HUES6 (cell line): ENCODE measurements at regions not wholly inside any gene's neighbourhood (a gene's known extent, or its start where the extent isn't known, plus 50 kb on each side); places are given as distances from the start of the nearest gene placed in this dataset.

Experiments used
- H3K27ac ChIP-seq: 2 replicates; pipeline ENCODE4 v1.7.0; 2013; ENCODE audit warnings: low read depth, mild to moderate bottlenecking, low read length, inconsistent platforms
- H3K27me3 ChIP-seq: 2 replicates; pipeline ENCODE4 v1.6.1; 2013; ENCODE audit warnings: low read length; ENCODE audit not compliant: control insufficient read depth, insufficient read depth
- H3K36me3 ChIP-seq: 2 replicates; pipeline ENCODE4 v1.6.1; 2013; ENCODE audit warnings: low read length; ENCODE audit not compliant: control insufficient read depth, insufficient read depth
- H3K4me1 ChIP-seq: 2 replicates; pipeline ENCODE4 v1.6.1; 2013; ENCODE audit warnings: low read length; ENCODE audit not compliant: control insufficient read depth, insufficient read depth
- H3K4me3 ChIP-seq: 2 replicates; pipeline ENCODE4 v1.5.1; 2013; ENCODE audit warnings: low read depth, low read length
- H3K9ac ChIP-seq: one replicate; pipeline ENCODE4 v1.6.1; 2013; ENCODE audit warnings: mild to moderate bottlenecking, low read length
- H3K9me3 ChIP-seq: 2 replicates; pipeline ENCODE4 v1.6.1; 2013; ENCODE audit warnings: low read depth, low read length; ENCODE audit not compliant: control insufficient read depth, insufficient read depth

DNA sequence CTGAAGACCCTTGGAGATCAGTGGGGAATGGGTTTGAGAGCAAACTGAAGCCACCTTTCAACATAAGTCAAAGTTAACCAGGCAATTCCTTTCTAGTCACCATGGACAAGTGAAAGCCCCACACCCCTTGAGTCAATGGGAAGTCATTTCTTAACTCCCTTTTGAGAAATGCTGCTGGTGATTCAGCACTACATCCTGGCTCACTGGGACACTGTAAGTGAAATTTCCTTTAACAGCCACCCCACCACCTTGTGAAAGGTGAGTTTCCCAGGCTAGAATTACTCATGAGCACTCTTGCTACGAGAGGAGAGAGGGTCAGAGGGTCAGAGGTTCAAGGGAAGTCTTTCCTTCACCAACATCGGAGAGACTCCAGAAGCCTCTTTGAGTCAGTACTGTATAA, 93.3 kb upstream of the MARCKS start:
- no peak overlapping the region for H3K4me3 ChIP-seq
- H3K36me3 ChIP-seq = no peaks in the 10 kb centered on the region
- no peak overlapping the region for H3K27ac ChIP-seq
- no peak overlapping the region for H3K9ac ChIP-seq
- no peaks in the 10 kb centered on the region for H3K27me3 ChIP-seq
- no peaks in the 10 kb centered on the region for H3K9me3 ChIP-seq
- peaks cover 8% of the 10 kb centered on the region; the same call in 1 of the 2 replicates for H3K4me1 ChIP-seq

- H3K4me1 ChIP-seq = peaks cover 8% of the 10 kb centered on the region; the same call in 1 of the 2 replicates
- no peak overlapping the region for H3K9ac ChIP-seq
- no peaks in the 10 kb centered on the region for H3K36me3 ChIP-seq
- H3K27ac ChIP-seq = no peak overlapping the region
- no peak overlapping the region for H3K4me3 ChIP-seq
- no peaks in the 10 kb centered on the region for H3K27me3 ChIP-seq
- no peaks in the 10 kb centered on the region for H3K9me3 ChIP-seq
Observed at GRCh38 chr6:113765909-113766308, 91.2 kb upstream of the MARCKS start.

GRCh38 chr6:113767985-113768384, 89.2 kb upstream of the MARCKS start:
- Histone ChIP-seq H3K27ac (no peak overlapping the region), H3K36me3 (no peaks in the 10 kb centered on the region), H3K9ac (no peak overlapping the region), H3K9me3 (no peaks in the 10 kb centered on the region), H3K4me1 (peaks cover 4% of the 10 kb centered on the region; the same call in 1 of the 2 replicates), H3K27me3 (no peaks in the 10 kb centered on the region), H3K4me3 (no peak overlapping the region)

DNA sequence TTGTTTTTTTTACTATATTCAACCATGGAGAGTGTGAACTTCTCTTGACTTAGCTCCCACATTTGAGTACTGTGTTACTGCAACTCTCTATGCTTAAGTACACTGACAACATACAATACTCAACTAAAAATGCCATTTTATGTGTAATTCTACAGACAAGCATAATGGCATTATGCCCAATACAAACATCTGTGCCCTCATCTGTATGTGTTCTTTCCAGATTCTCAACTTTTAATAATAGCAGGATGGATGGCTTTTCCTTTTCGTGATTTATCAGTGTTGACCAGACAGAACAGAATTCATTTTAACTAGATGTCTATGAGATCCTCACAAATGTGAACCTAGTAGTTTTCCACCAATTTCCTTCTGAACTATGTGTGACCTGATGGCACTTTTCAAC, 84.2 kb upstream of the MARCKS start:
- Histone ChIP-seq H3K4me3 (no peak overlapping the region), H3K9ac (no peak overlapping the region), H3K4me1 (peaks cover 17% of the 10 kb centered on the region)

GRCh38 chr6:113774127-113774825, 82.9 kb upstream of the MARCKS start:
- Histone ChIP-seq H3K9me3 (no peaks in the 10 kb centered on the region), H3K4me1 (peaks cover 22% of the 10 kb centered on the region), H3K27me3 (peaks cover 27% of the 10 kb centered on the region; the same call in 1 of the 2 replicates), H3K9ac (no peak overlapping the region), H3K27ac (no peak overlapping the region), H3K4me3 (no peak overlapping the region), H3K36me3 (no peaks in the 10 kb centered on the region)

More for the DNA sequence above, 84.2 kb upstream of the MARCKS start:
- peaks cover 14% of the 10 kb centered on the region; the same call in 1 of the 2 replicates for H3K27me3 ChIP-seq
- no peaks in the 10 kb centered on the region for H3K36me3 ChIP-seq
- no peaks in the 10 kb centered on the region for H3K9me3 ChIP-seq
- no peak overlapping the region for H3K27ac ChIP-seq

DNA sequence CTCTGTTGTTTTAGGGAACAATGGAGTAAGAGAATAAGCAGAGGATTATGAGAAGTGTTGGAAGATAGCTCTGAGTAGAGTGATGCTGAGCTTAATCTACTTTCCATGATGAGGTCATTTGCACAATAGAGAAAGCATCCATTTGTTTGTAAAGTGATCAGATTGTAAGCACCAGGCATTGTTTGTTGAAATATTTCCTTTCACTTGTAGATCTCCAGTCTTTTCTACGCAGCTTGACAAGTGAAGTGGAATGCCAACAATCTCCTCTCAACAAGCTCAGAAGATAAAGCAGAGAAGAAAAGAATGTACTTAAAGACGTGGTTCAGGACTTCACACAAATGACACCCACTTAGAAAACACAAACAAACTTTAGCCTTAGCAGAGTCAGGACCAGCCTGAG, 80.1 kb upstream of the MARCKS start:
- no peaks in the 10 kb centered on the region for H3K9me3 ChIP-seq
- peaks cover 22% of the 10 kb centered on the region for H3K4me1 ChIP-seq
- H3K9ac ChIP-seq = peak overlapping the region; percentile 34
- peak overlapping the region; percentile 16 for H3K4me3 ChIP-seq
- H3K27me3 ChIP-seq = peaks cover 37% of the 10 kb centered on the region; the same call in 1 of the 2 replicates
- H3K27ac ChIP-seq = peak overlapping the region; percentile 44; the same call in 1 of the 2 replicates
- no peaks in the 10 kb centered on the region for H3K36me3 ChIP-seq

DNA sequence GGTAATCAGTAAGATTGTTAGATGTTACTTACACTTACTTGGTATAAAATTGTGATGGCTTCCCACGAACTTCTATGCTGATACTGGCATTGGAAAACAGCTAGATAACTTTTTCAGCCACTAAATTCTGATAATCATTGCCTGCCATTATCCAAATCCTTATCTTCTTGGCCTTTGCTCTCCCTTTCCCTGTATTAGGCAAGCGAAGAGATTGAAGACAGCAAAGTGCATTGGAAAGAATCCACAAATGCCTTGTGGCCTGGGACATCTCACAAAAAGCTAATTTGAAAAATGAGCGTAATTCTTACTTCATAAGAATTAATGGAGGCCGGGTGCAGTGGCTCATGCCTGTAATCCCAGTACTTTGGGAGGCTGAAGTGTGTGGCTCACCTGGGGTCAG, 79.5 kb upstream of the MARCKS start:
- Histone ChIP-seq H3K9ac (peak overlapping the region; percentile 34), H3K27me3 (peaks cover 37% of the 10 kb centered on the region; the same call in 1 of the 2 replicates), H3K9me3 (no peaks in the 10 kb centered on the region), H3K4me3 (peak overlapping the region; percentile 16), H3K27ac (no peak overlapping the region; the same call in 1 of the 2 replicates), H3K4me1 (peaks cover 22% of the 10 kb centered on the region), H3K36me3 (no peaks in the 10 kb centered on the region)

DNA sequence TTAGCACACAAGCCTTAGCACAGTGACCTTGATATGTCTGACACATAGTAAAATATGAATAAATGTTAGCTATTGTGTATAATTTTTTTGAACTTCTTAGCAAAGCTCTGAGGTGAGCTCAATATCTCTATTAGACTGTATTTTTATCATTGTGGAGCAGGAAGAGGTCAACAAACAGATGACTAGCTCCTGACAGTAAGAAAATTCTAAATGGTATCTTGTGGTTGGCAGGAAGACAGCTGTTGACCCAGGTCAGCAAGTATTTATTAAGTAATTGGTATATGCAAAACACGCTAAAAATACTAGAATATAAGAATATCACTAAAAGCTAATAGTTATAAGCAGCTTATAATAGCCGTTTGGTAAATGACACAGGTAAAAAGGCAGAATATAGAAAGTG, 77.5 kb upstream of the MARCKS start:
- no peak overlapping the region for H3K9ac ChIP-seq
- no peaks in the 10 kb centered on the region for H3K9me3 ChIP-seq
- no peaks in the 10 kb centered on the region for H3K36me3 ChIP-seq
- no peak overlapping the region for H3K27ac ChIP-seq
- H3K4me1 ChIP-seq = peaks cover 19% of the 10 kb centered on the region
- peaks cover 34% of the 10 kb centered on the region; the same call in 1 of the 2 replicates for H3K27me3 ChIP-seq
- no peak overlapping the region for H3K4me3 ChIP-seq

- peaks cover 26% of the 10 kb centered on the region; the same call in 1 of the 2 replicates for H3K27me3 ChIP-seq
- H3K4me3 ChIP-seq = no peak overlapping the region
- no peaks in the 10 kb centered on the region for H3K36me3 ChIP-seq
- no peaks in the 10 kb centered on the region for H3K9me3 ChIP-seq
- no peak overlapping the region for H3K27ac ChIP-seq
- peaks cover 8% of the 10 kb centered on the region for H3K4me1 ChIP-seq
- no peak overlapping the region for H3K9ac ChIP-seq
Observed at GRCh38 chr6:113782636-113783035, 74.5 kb upstream of the MARCKS start.

DNA sequence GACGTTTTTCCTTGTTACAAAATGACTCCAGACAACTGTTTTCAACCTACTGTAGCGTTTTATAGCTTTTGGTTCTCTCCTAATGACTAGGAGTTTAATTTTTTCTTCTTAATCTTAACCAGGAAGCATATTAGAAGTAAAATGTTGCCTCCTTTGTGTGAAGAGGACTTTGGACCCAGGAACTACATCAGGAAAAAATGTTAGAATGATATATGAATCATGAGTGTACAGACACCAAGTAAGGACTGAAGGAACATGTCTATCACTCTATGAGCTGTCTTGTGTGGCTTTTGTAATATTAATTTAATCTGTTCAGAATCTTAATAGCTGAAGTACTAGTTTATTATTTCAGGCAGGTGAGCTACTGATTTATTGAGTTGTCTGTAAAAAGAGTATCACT, 71.0 kb upstream of the MARCKS start:
- Histone ChIP-seq H3K27me3 (no peaks in the 10 kb centered on the region), H3K9ac (no peak overlapping the region), H3K27ac (no peak overlapping the region), H3K9me3 (no peaks in the 10 kb centered on the region), H3K4me1 (no peaks in the 10 kb centered on the region), H3K4me3 (no peak overlapping the region), H3K36me3 (no peaks in the 10 kb centered on the region)

GRCh38 chr6:113788586-113788985, 68.6 kb upstream of the MARCKS start:
- no peaks in the 10 kb centered on the region for H3K9me3 ChIP-seq
- no peaks in the 10 kb centered on the region for H3K27me3 ChIP-seq
- no peaks in the 10 kb centered on the region for H3K4me1 ChIP-seq
- H3K9ac ChIP-seq = no peak overlapping the region
- no peak overlapping the region for H3K4me3 ChIP-seq
- H3K27ac ChIP-seq = no peak overlapping the region
- H3K36me3 ChIP-seq = no peaks in the 10 kb centered on the region
